ENCODE measurements at regions not wholly inside any gene's neighbourhood (a gene's known extent, or its start where the extent isn't known, plus 50 kb on each side); places are given as distances from the start of the nearest gene placed in this dataset.

- TF ChIP-seq CTCF (conservative IDR thresholded peaks at IDR 0.05) (no peak), EZH2 (IDR thresholded peaks at IDR 0.05; ENCODE audit: low read depth) (no peak)
These were observed 159.6 kb upstream of the RAB6C start for GRCh38 chr2:129819855-129820254.
